Activated B cell treated with CpG ODN at 0.5 μM for 24 hours (primary cell): ENCODE measurements at regions not wholly inside any gene's neighbourhood (a gene's known extent, or its start where the extent isn't known, plus 50 kb on each side); places are given as distances from the start of the nearest gene placed in this dataset.

ENCODE experiments used
- ATAC-seq: fragments of 200-7000 bp; cut with Tn5 transposase; one replicate; pipeline ENCODE4 v1.10.0; 2021; ENCODE audit warnings: low read depth, mild to moderate bottlenecking, moderate library complexity
- CTCF ChIA-PET: fragments of 350-600 bp; sonication (Branson Sonifier 250); formaldehyde crosslinking; loops from one replicate; lab custom pipeline; 2021; ENCODE audit warnings: antibody characterized with exemption; lab: Charles Lee
- POLR2A ChIA-PET: fragments of 350-600 bp; sonication (Branson Sonifier 250); formaldehyde crosslinking; loops from one replicate; lab custom pipeline; 2021; ENCODE audit warnings: antibody characterized with exemption; lab: Charles Lee
- DNase-seq: peaks from one replicate; pipeline ENCODE4 v3.0.0; 2022
- H3K27ac Mint-ChIP-seq: one replicate; pipeline ENCODE4 v1.8.0; 2020; ENCODE audit warnings: mixed read lengths
- H3K27me3 Mint-ChIP-seq: one replicate; pipeline ENCODE4 v1.8.0; 2021; ENCODE audit warnings: mixed read lengths
- H3K36me3 Mint-ChIP-seq: one replicate; pipeline ENCODE4 v1.8.0; 2021; ENCODE audit warnings: low read depth, mixed read lengths
- H3K4me1 Mint-ChIP-seq: one replicate; pipeline ENCODE4 v1.8.0; 2021; ENCODE audit warnings: mixed read lengths
- H3K4me3 Mint-ChIP-seq: one replicate; pipeline ENCODE4 v1.8.0; 2020; ENCODE audit warnings: mild to moderate bottlenecking, mixed read lengths
- H3K9me3 Mint-ChIP-seq: one replicate; pipeline ENCODE4 v1.8.0; 2020; ENCODE audit warnings: mixed read lengths
- intact Hi-C: fragments of 100-400 bp; cut with micrococcal nuclease; formaldehyde crosslinking; loops from one replicate; pipeline ENCODE4 v1.15.1; 2024
- TF ChIP-seq, protein P1 (sequence below): fragments of 200-600 bp; IDR thresholded peaks from one replicate; pipeline ENCODE4 v1.8.0; 2022; ENCODE audit warnings: antibody characterized with exemption, mild to moderate bottlenecking

DNA sequence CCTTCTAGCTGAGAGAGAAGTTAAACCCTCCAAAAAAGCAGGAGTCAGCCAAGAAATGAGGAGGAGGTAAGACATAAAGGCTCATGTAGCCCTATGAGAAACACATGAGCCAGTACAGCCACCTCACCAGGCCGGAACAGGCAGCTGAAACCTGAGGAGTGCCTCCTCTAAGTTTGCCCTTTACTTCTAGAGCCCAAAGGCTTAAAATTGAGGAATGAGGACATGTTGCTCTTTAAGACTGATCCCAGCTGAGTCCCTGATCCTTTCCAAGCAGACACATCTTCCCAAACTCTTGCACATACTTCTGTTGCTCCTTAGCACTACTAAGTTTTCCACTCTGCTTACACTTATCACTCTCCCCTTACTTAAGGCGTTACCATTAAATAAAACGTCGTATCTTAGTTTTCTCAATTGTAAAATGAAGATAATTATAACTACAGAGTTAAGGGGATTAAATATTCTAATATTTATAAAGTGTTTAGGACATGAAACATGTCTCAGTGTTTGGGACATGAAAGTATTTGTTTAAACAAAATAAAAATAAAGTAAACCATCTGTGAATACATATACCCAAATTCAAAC lies 124.0 kb downstream of the OGFRL1 start:
- intact Hi-C loops, result no loop called here
- ATAC-seq, result no peak
- ChIA-PET CTCF (no interaction called here), POLR2A (no interaction called here)
- peaks cover 1% of the 10 kb centered on the region for H3K27me3 Mint-ChIP-seq
- DNase-seq, result no peak
- no peaks in the 10 kb centered on the region for H3K36me3 Mint-ChIP-seq
- no peak overlapping the region for H3K27ac Mint-ChIP-seq
- TF ChIP-seq, protein P1, sequence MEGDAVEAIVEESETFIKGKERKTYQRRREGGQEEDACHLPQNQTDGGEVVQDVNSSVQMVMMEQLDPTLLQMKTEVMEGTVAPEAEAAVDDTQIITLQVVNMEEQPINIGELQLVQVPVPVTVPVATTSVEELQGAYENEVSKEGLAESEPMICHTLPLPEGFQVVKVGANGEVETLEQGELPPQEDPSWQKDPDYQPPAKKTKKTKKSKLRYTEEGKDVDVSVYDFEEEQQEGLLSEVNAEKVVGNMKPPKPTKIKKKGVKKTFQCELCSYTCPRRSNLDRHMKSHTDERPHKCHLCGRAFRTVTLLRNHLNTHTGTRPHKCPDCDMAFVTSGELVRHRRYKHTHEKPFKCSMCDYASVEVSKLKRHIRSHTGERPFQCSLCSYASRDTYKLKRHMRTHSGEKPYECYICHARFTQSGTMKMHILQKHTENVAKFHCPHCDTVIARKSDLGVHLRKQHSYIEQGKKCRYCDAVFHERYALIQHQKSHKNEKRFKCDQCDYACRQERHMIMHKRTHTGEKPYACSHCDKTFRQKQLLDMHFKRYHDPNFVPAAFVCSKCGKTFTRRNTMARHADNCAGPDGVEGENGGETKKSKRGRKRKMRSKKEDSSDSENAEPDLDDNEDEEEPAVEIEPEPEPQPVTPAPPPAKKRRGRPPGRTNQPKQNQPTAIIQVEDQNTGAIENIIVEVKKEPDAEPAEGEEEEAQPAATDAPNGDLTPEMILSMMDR, result no peak
- H3K9me3 Mint-ChIP-seq, result no peaks in the 10 kb centered on the region
- peaks cover 12% of the 10 kb centered on the region for H3K4me1 Mint-ChIP-seq
- no peak overlapping the region for H3K4me3 Mint-ChIP-seq

DNA sequence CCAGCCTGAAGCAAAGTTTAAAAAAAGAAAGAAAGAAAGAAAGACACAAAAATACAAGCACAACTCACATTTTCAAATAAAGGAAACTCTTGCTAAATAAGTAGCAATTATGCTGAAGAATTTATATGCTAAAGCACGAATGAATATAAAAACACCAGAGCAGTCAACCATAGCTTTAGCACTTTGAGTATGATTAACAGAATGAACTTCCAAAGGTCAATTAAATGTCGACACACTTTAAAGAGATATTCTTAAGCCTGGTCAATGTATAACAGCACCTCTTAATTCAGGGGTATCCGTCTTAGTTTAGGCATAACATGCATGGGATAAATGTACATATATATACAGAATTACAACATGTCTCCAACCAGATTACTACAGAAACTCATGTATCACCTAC lies 125.9 kb downstream of the OGFRL1 start:
- Mint-ChIP-seq H3K27me3 (peaks cover 17% of the 10 kb centered on the region), H3K4me1 (peaks cover 11% of the 10 kb centered on the region), H3K27ac (no peak overlapping the region), H3K4me3 (no peak overlapping the region), H3K9me3 (no peaks in the 10 kb centered on the region), H3K36me3 (no peaks in the 10 kb centered on the region)
- ATAC-seq, result no peak
- POLR2A ChIA-PET, result no interaction called here
- CTCF ChIA-PET, result no interaction called here
- TF ChIP-seq, protein P1, result no peak
- intact Hi-C loops, result no loop called here
- DNase-seq, result no peak

DNA sequence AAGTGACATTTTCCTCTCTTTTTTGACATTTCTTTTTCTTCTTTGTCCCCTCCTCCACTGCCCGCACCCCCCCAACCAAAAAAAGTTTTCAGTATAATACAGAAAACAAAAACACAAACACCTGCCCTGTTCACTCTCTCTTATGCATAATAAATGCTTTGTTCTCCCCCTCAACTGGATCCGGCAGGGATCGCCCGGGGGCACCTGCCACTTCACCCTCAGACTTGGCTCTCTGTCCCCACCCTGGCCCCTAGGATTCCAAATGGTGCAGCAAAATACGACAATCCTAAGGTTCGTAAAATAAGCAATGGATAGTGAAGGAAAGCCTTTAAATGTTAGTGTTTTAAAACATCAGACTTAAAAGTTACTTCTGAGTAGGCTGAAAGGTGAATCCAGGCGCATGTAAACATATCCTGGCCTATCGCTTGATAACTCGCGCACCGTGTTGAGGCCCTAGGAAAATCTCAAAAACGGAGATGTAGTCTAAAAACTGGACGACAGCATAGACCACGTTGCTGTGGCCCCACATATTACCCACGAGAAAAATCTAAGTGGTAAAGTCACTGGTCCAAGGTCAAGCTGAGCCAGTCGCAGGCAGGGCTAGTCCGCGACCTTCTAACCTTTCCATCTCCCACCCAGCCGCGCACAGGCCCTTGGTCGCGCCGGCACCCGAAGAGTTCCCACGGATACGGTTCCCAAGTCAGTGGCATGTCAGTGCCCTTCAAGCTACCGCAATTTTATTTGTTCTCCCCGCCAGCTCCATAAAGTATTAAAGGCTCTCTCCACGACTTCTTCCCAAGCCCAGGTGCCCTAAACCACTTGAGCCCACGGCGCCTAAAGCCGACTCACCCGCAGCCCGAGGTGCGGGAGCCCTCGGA lies 130.8 kb downstream of the OGFRL1 start:
- H3K4me1 Mint-ChIP-seq, result peaks cover 9% of the 10 kb centered on the region
- DNase-seq (no peak), ATAC-seq (no peak)
- peaks cover 35% of the 10 kb centered on the region for H3K27me3 Mint-ChIP-seq
- H3K36me3 Mint-ChIP-seq, result no peaks in the 10 kb centered on the region
- POLR2A ChIA-PET, result no interaction called here
- H3K9me3 Mint-ChIP-seq, result no peaks in the 10 kb centered on the region
- intact Hi-C loops, result no loop called here
- TF ChIP-seq, protein P1, result no peak
- H3K27ac Mint-ChIP-seq, result no peak overlapping the region
- peak overlapping the region; percentile 82 for H3K4me3 Mint-ChIP-seq
- CTCF ChIA-PET, result no interaction called here

DNA sequence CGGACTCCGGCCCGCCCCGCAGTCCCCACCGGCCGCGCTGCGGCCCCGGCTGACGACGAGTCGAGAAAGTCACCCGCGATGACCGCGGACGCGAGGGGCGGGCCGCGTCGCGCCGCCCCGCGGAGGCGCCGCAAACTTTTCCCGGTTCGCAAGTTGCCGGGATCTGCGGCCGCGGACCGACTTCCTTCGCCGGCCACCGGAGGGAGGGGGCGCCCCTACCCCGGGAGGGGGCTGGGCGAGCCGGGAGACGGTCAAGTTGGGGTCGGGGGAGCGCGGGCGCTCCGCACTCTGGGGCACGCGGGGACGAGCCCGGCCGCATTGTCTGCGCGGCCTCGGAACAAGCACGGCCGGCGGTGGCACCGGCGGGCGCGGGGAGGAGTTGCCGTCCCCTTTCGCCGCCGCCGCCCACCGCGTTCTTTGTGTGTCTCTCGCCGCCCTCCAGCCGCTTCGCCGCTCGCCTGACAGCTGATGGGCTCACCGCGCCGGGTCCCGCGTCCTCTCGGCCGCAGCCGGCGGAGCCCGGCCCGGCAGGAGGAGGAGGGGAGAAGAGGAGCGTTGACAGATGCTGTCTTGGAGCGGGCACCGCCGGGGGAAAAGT lies 131.6 kb downstream of the OGFRL1 start:
- Mint-ChIP-seq H3K27me3 (peaks cover 37% of the 10 kb centered on the region), H3K4me3 (peak overlapping the region; percentile 85), H3K9me3 (no peaks in the 10 kb centered on the region), H3K4me1 (peaks cover 9% of the 10 kb centered on the region), H3K27ac (no peak overlapping the region), H3K36me3 (no peaks in the 10 kb centered on the region)
- POLR2A ChIA-PET, result no interaction called here
- TF ChIP-seq, protein P1, result no peak
- DNase-seq (peak; percentile 19), ATAC-seq (peak; percentile 51)
- intact Hi-C loops, result no loop called here
- CTCF ChIA-PET, result no interaction called here

DNA sequence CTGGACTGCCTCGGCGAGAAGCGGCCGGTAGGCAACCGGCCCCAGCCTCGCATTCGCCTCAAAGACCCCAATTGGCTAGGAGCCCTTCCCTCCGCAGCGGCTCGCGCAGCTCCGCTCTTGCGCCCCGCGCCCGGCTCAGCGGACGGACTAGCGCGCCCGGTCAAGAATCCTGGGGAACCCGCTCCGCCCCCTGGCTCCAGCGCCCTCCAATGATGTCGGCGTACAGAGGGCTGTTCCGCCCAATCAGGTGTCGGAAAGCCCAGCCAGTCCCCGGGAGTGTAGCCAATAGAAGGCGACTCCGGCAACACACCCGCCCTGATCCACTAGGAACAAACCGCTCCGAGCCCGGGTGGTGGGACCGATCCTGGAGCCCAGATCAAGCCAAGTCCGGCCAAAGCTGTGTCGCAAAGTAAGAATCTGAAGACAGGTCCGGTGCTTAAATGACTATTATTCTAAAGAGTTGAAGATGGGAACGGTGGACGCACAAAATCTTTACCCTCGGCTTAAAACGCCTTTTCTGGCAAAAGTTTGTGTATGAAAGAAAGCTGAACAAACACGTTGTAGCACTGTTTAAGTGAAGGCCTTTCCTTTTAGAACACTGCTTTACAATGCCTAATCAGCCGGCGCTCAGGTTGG lies 132.2 kb downstream of the OGFRL1 start:
- H3K9me3 Mint-ChIP-seq, result no peaks in the 10 kb centered on the region

More for the DNA sequence above, 132.2 kb downstream of the OGFRL1 start:
- intact Hi-C loops, result no loop called here
- ATAC-seq (peak; percentile 98), DNase-seq (peak; percentile 56)
- TF ChIP-seq, protein P1, result no peak
- H3K4me1 Mint-ChIP-seq, result peaks cover 9% of the 10 kb centered on the region
- ChIA-PET POLR2A (no interaction called here), CTCF (no interaction called here)
- H3K27me3 Mint-ChIP-seq, result peaks cover 39% of the 10 kb centered on the region
- peak overlapping the region; percentile 85 for H3K4me3 Mint-ChIP-seq
- H3K27ac Mint-ChIP-seq, result no peak overlapping the region
- H3K36me3 Mint-ChIP-seq, result no peaks in the 10 kb centered on the region
